Natural killer cell treated with Interleukin-12 subunit alpha and Interleukin-12 subunit beta and Interleukin-15 and Interleukin-18, amount 100 ng/mL, for 72 hours (primary cell): ENCODE measurements at regions not wholly inside any gene's neighbourhood (a gene's known extent, or its start where the extent isn't known, plus 50 kb on each side); places are given as distances from the start of the nearest gene placed in this dataset.

ENCODE experiments used
- ATAC-seq, 2 donors: fragments of 150-1000 bp; cut with Tn5 transposase in 1 of 2; sonication (Bioruptor Pico), chemical (Tn5 transposase) in 1 of 2; 2 replicates each; pipeline ENCODE4 v1.10.0; 2021
- DNase-seq: peaks from one replicate; pipeline ENCODE4 v3.0.0; 2022; ENCODE audit warnings: low spot score
- H3K27ac Mint-ChIP-seq, 2 donors: 1 replicate in 1 of 2; 2 replicates in 1 of 2; pipeline ENCODE4 v1.8.0; 2022; ENCODE audit warnings: mixed read lengths in 2 of 2, mild to moderate bottlenecking in 1 of 2, moderate library complexity in 1 of 2
- H3K27me3 Mint-ChIP-seq, 2 donors: 1 replicate in 1 of 2; 2 replicates in 1 of 2; pipeline ENCODE4 v1.8.0; 2022; ENCODE audit warnings: mixed read lengths in 2 of 2
- H3K36me3 Mint-ChIP-seq: one replicate; pipeline ENCODE4 v1.8.0; 2022; ENCODE audit warnings: mixed read lengths
- H3K4me1 Mint-ChIP-seq, 2 donors: 1 replicate in 1 of 2; 2 replicates in 1 of 2; pipeline ENCODE4 v1.8.0; 2022; ENCODE audit warnings: low read depth in 2 of 2, mixed read lengths in 2 of 2, mild to moderate bottlenecking in 1 of 2
- H3K4me3 Mint-ChIP-seq: one replicate; pipeline ENCODE4 v1.8.0; 2022; ENCODE audit warnings: mixed read lengths
- H3K9me3 Mint-ChIP-seq: 2 replicates; pipeline ENCODE4 v1.8.0; 2022; ENCODE audit warnings: mixed read lengths

GRCh38 chr12:124726596-124727263 lies 136.9 kb downstream of the SCARB1 start:
- no peak for ATAC-seq
- no peaks in the 10 kb centered on the region for H3K36me3 Mint-ChIP-seq
- H3K4me1 Mint-ChIP-seq, result no peaks in the 10 kb centered on the region
- no peak for DNase-seq
- no peaks in the 10 kb centered on the region for H3K9me3 Mint-ChIP-seq
- H3K27me3 Mint-ChIP-seq, result peaks cover 0 to 16% of the 10 kb centered on the region in 2 donors
- H3K4me3 Mint-ChIP-seq, result no peak overlapping the region
- H3K27ac Mint-ChIP-seq, result no peak overlapping the region

- no peak overlapping the region for H3K4me3 Mint-ChIP-seq
- no peak for DNase-seq
- H3K4me1 Mint-ChIP-seq, result peaks cover 0 to 5% of the 10 kb centered on the region in 2 donors
- ATAC-seq, result no peak
- H3K27me3 Mint-ChIP-seq, result peaks cover 6 to 17% of the 10 kb centered on the region in 2 donors
- H3K36me3 Mint-ChIP-seq, result no peaks in the 10 kb centered on the region
- no peak overlapping the region for H3K27ac Mint-ChIP-seq
- no peaks in the 10 kb centered on the region for H3K9me3 Mint-ChIP-seq
These were observed 137.9 kb downstream of the SCARB1 start for GRCh38 chr12:124725597-124726237.

- no peaks in the 10 kb centered on the region for H3K9me3 Mint-ChIP-seq
- no peaks in the 10 kb centered on the region for H3K36me3 Mint-ChIP-seq
- no peak for DNase-seq
- no peak overlapping the region for H3K27ac Mint-ChIP-seq
- H3K27me3 Mint-ChIP-seq, result peaks cover 6 to 17% of the 10 kb centered on the region in 2 donors
- H3K4me3 Mint-ChIP-seq, result no peak overlapping the region
- no peak for ATAC-seq
- H3K4me1 Mint-ChIP-seq, result peaks cover 3 to 7% of the 10 kb centered on the region in 2 donors
These were observed 138.6 kb downstream of the SCARB1 start for GRCh38 chr12:124725099-124725498.

GRCh38 chr12:124722878-124723277 lies 140.8 kb downstream of the SCARB1 start:
- no peak for DNase-seq
- Mint-ChIP-seq H3K27me3 (peaks cover 6 to 22% of the 10 kb centered on the region in 2 donors), H3K27ac (no peak overlapping the region), H3K9me3 (no peaks in the 10 kb centered on the region), H3K4me1 (peaks cover 7 to 8% of the 10 kb centered on the region in 2 donors), H3K4me3 (no peak overlapping the region), H3K36me3 (no peaks in the 10 kb centered on the region)
- no peak for ATAC-seq

GRCh38 chr12:124721501-124722162 lies 142.0 kb downstream of the SCARB1 start:
- Mint-ChIP-seq H3K4me3 (no peak overlapping the region), H3K4me1 (peaks cover 7 to 8% of the 10 kb centered on the region in 2 donors), H3K36me3 (no peaks in the 10 kb centered on the region), H3K27ac (no peak overlapping the region), H3K27me3 (peaks cover 13 to 21% of the 10 kb centered on the region in 2 donors), H3K9me3 (no peaks in the 10 kb centered on the region)
- no peak for ATAC-seq
- no peak for DNase-seq

DNA sequence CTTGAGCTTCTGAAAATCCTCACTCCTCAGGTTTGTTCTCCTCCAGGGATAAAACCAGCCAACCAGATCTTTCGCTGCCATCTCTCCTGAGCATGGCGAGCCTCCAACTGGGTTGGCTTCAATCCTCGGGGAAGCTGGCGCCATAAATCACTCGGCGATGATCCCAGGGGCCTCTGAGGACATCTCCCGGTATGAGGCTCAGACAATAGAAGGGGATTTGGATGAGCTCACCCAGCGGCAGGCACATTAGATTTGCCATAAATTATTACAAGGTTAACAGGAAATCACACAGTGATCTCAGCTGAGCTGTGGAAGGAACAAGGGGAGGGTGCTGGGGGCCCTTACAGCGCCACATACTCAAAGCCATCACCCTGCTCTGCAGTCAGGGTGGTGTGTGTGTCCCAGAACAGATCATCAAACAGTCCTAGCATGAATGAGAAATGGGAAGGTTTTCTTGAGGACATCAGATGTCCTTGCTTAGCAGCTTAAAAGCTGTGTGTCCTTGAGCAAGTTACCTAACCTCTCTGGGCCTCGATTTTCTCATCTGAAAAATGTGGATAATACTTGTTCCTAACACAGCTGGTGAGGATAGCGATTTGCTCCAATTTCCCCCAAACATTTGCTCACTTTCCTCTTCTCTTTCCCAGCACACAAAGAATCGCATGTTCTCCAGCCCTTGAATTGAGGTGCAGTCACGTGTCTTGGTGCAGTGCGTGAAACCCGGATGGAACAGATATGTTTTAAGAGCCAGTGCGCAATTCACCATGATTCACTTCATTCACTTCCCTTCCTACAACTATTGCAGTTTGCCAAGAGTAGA lies 142.8 kb downstream of the SCARB1 start:
- Mint-ChIP-seq H3K27ac (no peak overlapping the region), H3K36me3 (no peaks in the 10 kb centered on the region), H3K9me3 (no peaks in the 10 kb centered on the region), H3K27me3 (peaks cover 13 to 18% of the 10 kb centered on the region in 2 donors), H3K4me3 (no peak overlapping the region), H3K4me1 (peaks cover 7 to 8% of the 10 kb centered on the region in 2 donors)
- no peak for ATAC-seq
- no peak for DNase-seq

DNA sequence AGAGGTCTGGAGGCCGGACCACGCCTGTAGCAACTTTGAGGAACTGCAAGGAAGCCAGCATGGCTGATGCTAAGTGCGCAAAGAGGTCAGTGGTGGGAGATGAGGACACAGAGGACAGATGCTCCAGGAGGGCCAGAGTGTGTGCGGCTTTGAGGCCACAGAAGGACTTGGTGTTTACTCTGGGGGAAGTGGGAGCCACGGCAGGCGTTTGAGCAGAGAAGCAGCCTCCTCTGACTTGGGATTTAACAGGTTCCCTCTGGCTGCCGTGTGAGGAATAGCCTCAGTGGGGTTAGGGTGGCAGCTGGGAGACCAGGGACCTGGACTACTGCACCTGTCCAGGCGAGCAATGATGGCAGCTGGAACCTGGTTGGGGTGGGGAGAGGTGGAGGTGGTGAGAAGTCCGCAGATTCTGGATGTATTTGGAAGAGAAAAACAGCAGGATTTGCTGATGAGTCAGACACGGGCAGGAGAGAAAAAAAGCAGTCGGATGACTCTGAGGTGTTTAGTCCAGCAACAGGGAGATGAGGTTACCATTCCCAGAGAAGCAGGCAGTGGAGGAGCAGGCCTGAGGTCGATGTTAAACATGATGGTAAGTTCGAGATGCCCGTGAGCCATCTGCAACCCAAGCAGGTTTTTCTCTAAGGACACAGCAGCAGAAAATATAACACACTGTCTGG lies 143.5 kb downstream of the SCARB1 start:
- Mint-ChIP-seq H3K9me3 (no peaks in the 10 kb centered on the region), H3K27me3 (peaks cover 13 to 18% of the 10 kb centered on the region in 2 donors), H3K4me3 (no peak overlapping the region), H3K4me1 (peaks cover 7 to 8% of the 10 kb centered on the region in 2 donors), H3K36me3 (no peaks in the 10 kb centered on the region), H3K27ac (peak overlapping the region in 1 of 2 donors; percentile 42)
- ATAC-seq, result no peak
- DNase-seq, result no peak

DNA sequence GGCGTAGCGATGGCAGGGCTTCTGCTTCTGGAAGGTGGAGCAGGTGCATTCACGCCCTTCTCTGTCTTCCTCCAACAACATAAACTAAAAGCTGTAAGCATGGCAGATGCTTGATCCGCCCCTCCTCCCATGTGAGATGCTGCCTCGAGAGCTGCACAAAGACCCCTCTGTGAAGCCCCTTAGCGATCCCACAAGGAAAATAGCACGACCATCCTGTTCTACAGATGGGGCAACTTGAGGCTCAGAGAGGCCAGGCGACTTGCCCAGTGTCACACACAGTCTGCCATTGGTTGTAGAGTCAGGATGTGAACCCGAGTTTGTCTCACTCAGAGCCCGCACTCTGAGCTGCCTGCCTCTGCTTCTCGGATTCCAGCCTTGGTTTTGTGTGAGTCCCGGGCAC lies 144.4 kb downstream of the SCARB1 start:
- Mint-ChIP-seq H3K36me3 (no peaks in the 10 kb centered on the region), H3K4me1 (peaks cover 8 to 11% of the 10 kb centered on the region in 2 donors), H3K9me3 (no peaks in the 10 kb centered on the region), H3K4me3 (no peak overlapping the region), H3K27ac (peak overlapping the region in 1 of 2 donors; percentile 42), H3K27me3 (peaks cover 13 to 18% of the 10 kb centered on the region in 2 donors)
- ATAC-seq, result no peak
- no peak for DNase-seq

DNA sequence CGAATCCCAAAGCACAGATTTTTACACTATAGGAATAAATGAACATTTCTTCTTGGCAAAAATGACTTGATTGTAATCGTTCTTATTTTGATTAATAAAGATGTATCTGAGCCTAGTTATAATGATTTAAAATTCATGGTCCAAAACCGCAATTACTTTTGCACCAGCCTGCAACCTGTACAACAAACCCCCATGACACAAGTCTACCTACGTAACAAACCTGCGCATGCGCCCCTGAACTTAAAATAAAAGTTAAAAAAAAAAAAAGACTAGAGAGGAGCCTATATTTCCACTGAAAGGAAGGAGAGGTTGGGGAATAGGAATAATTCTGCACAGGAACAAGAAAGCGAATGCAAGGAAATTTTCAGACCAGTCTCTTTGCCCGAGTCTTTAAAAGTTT lies 145.2 kb downstream of the SCARB1 start:
- peaks cover 13 to 18% of the 10 kb centered on the region in 2 donors for H3K27me3 Mint-ChIP-seq
- H3K9me3 Mint-ChIP-seq, result no peaks in the 10 kb centered on the region

GRCh38 chr12:124718036-124718435 lies 145.6 kb downstream of the SCARB1 start:
- no peaks in the 10 kb centered on the region for H3K9me3 Mint-ChIP-seq
- ATAC-seq (no peak), DNase-seq (no peak)
- peaks cover 13 to 18% of the 10 kb centered on the region in 2 donors for H3K27me3 Mint-ChIP-seq
- no peak overlapping the region for H3K4me3 Mint-ChIP-seq
- H3K27ac Mint-ChIP-seq, result no peak overlapping the region
- no peaks in the 10 kb centered on the region for H3K36me3 Mint-ChIP-seq
- H3K4me1 Mint-ChIP-seq, result peaks cover 18 to 23% of the 10 kb centered on the region in 2 donors

More for the DNA sequence above, 145.2 kb downstream of the SCARB1 start:
- ATAC-seq (no peak), DNase-seq (no peak)
- Mint-ChIP-seq H3K36me3 (no peaks in the 10 kb centered on the region), H3K4me3 (no peak overlapping the region), H3K27ac (no peak overlapping the region), H3K4me1 (peaks cover 13 to 19% of the 10 kb centered on the region in 2 donors)

DNA sequence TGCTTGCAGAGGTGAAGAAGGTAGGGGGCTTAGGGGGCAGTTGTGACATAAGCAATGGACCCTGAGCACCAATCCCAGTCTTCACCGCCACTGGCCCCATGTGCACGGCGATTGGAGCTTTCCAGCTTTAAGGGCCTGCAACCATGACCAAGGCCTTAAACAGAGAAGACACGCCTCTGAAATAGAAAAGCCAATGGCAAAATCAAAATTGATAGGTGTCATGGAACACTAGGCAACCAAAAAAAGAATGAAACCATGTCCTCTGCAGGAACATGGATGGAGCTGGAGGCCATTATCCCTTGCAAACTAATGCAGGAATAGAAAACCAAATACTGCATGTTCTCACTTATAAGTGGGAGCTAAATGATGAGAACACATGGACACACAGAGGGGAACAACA lies 146.3 kb downstream of the SCARB1 start:
- peaks cover 21 to 26% of the 10 kb centered on the region in 2 donors for H3K4me1 Mint-ChIP-seq
- ATAC-seq, result no peak
- no peak overlapping the region for H3K4me3 Mint-ChIP-seq
- peak overlapping the region in 1 of 2 donors; percentile 42 for H3K27ac Mint-ChIP-seq
- H3K36me3 Mint-ChIP-seq, result no peaks in the 10 kb centered on the region
- no peak for DNase-seq
- H3K27me3 Mint-ChIP-seq, result peaks cover 13 to 17% of the 10 kb centered on the region in 2 donors
- H3K9me3 Mint-ChIP-seq, result no peaks in the 10 kb centered on the region

- no peak for ATAC-seq
- Mint-ChIP-seq H3K4me3 (no peak overlapping the region), H3K9me3 (no peaks in the 10 kb centered on the region), H3K4me1 (peaks cover 21 to 26% of the 10 kb centered on the region in 2 donors), H3K27ac (no peak overlapping the region), H3K36me3 (no peaks in the 10 kb centered on the region), H3K27me3 (peaks cover 12 to 16% of the 10 kb centered on the region in 2 donors)
- no peak for DNase-seq
These were observed 147.2 kb downstream of the SCARB1 start for GRCh38 chr12:124716208-124717130.
